Left lobe of liver (tissue), 2 donors: ENCODE measurements at regions not wholly inside any gene's neighbourhood (a gene's known extent, or its start where the extent isn't known, plus 50 kb on each side); places are given as distances from the start of the nearest gene placed in this dataset.

Experiments
- ATAC-seq: fragments of 200-7000 bp; cut with Tn5 transposase; one replicate; pipeline ENCODE4 v1.9.1; 2020; ENCODE audit warnings: mild to moderate bottlenecking, moderate library complexity
- DNase-seq: peaks from one replicate; pipeline ENCODE4 v3.0.0-alpha.2; 2020; ENCODE audit warnings: low spot score
- donor health status: DM: no; HTN: no; CAD: no; lungs with moderate emphysema.
- donor health status: DM: no; HTN: yes; CAD: no.

GRCh38 chr11:45725121-45725520 is 59.7 kb upstream of the CHST1 start:
- DNase-seq, result no peak
- no peak for ATAC-seq

GRCh38 chr11:45724153-45724552 is 58.7 kb upstream of the CHST1 start:
- no peak for DNase-seq
- no peak for ATAC-seq

GRCh38 chr11:45723397-45723796 is 58.0 kb upstream of the CHST1 start:
- ATAC-seq, result no peak

GRCh38 chr11:45722144-45722543 is 56.7 kb upstream of the CHST1 start:
- DNase-seq (no peak), ATAC-seq (no peak)

More at GRCh38 chr11:45723397-45723796, 58.0 kb upstream of the CHST1 start:
- DNase-seq, result no peak

- no peak for DNase-seq
- ATAC-seq, result no peak
Measured at GRCh38 chr11:45717526-45717925, 52.1 kb upstream of the CHST1 start.

- ATAC-seq, result no peak
- no peak for DNase-seq
Measured at GRCh38 chr11:45715418-45715817, 50.0 kb upstream of the CHST1 start.
